VCaP (cell line): ENCODE measurements at regions not wholly inside any gene's neighbourhood (a gene's known extent, or its start where the extent isn't known, plus 50 kb on each side); places are given as distances from the start of the nearest gene placed in this dataset.

Source experiments
- H3K27ac ChIP-seq: fragments of 450-650 bp; 2 replicates; pipeline ENCODE4 v1.5.1; 2017
- CTCF ChIP-seq: fragments of 450-650 bp; conservative IDR thresholded peaks from 2 replicates; pipeline ENCODE4 v1.5.1; 2017; ENCODE audit warnings: mild to moderate bottlenecking, moderate library complexity

- TF ChIP-seq CTCF = no peak
- H3K27ac ChIP-seq = no peak overlapping the region
Observed at GRCh38 chr6:134706153-134706552, 243.7 kb downstream of the ALDH8A1 start.

DNA sequence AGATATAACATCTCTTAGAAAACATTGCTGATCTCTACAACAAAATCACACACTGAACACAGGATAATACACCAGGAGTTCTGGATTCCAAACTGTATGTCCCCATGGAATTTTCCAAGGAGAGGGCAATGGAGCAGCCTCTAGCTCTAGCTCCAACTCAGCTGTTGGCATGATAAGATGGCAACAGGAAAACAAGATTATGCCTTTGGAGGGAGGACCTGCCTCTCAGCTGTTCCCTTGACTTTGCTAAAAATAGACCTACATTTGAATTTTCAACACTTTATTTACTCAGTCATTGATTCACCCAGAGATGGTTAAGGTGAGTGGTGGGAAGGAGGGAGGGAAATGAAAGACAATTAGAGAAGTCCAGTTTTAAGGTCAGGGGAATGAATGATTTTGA is 246.7 kb downstream of the ALDH8A1 start:
- TF ChIP-seq CTCF = no peak
- no peak overlapping the region for H3K27ac ChIP-seq

- TF ChIP-seq CTCF = no peak
- H3K27ac ChIP-seq = no peak overlapping the region
Observed at GRCh38 chr6:134702279-134702678, 247.6 kb downstream of the ALDH8A1 start.

DNA sequence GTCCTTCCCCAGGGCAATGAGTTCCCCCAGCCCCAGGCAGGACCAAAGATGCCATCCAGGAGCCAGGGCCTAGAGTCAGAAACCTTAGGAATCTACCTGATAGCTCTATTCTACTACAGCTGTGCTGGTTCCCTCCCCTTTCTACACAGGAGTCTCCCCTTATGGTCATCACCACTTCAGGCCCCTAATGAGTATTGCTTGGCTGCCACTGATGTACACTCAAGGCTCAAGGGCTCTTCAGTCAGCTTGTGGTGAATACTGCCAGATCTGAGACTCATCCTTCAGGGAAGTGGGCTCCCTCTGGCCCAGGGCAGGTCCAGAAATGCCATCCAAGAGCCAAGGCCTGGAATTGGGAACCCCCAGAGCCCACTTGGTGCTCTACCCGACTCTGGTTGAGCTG is 248.6 kb downstream of the ALDH8A1 start:
- TF ChIP-seq CTCF = no peak
- no peak overlapping the region for H3K27ac ChIP-seq

DNA sequence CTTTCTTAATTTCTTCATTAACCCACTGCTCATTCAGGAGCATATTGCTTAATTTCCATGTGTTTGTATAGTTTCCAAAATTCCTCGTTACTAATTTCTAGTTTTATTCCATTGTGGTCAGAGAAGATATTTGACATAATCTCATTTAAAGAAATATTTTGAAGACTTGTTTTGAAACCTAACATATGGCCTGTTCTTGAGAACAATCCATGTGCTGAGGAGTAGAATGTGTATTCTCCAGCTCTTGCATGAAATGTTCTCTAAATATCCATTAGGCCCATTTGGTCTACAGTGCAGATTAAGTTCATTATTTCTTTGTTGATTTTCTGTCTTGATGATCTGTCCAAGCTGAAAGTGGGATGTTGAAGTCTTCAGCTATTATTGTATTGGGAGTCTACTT is 251.7 kb downstream of the ALDH8A1 start:
- H3K27ac ChIP-seq = no peak overlapping the region
- no peak for TF ChIP-seq CTCF

DNA sequence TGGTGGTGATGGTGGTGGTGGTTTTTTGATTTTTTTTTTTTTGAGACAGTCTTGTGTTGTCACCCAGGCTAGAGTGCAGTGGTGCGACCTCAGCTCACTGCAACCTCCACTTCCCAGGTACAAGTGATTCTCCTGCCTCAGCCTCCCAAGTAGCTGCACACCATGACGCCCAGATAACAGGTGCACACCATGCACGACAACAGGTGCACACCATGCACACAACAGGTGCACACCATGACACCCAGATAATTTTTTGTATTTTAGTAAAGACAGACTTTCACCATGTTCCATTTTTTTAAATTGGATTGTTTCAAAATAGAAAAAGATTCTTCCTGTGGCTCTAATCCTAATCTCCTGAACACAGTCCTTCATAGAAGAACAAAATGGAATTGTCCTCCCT is 257.9 kb downstream of the ALDH8A1 start:
- H3K27ac ChIP-seq = no peak overlapping the region
- no peak for TF ChIP-seq CTCF

GRCh38 chr6:134691180-134691579 is 258.7 kb downstream of the ALDH8A1 start:
- no peak overlapping the region for H3K27ac ChIP-seq
- TF ChIP-seq CTCF = no peak

DNA sequence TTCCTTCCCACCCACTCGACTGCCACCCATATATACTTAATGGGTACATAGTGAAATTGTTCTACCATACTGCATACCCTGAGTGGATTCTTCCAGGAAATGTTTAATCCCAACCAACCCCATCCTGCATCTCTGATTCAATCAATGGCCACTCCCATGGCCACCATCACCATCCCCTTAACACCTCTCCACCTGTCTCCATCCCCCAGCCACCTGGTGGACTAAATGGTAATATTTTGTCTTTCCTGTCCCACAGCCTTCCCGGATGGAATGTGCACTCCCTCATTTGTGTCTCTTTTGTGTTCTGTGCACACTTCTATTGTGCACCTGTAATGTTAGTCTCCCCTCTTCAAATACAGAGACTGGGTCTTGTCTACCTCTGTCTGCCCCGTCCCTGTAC is 259.9 kb downstream of the ALDH8A1 start:
- TF ChIP-seq CTCF = no peak; the same call in 1 of the 2 replicates
- H3K27ac ChIP-seq = no peak overlapping the region
